GM21576 (cell line): ENCODE measurements at regions not wholly inside any gene's neighbourhood (a gene's known extent, or its start where the extent isn't known, plus 50 kb on each side); places are given as distances from the start of the nearest gene placed in this dataset.

Experiments used
- ATAC-seq: cut with Tn5 transposase; IDR thresholded peaks from one replicate; pipeline ENCODE4 v1.9.1; 2021; ENCODE audit warnings: mild to moderate bottlenecking, moderate library complexity; ENCODE audit not compliant: unreplicated experiment

DNA sequence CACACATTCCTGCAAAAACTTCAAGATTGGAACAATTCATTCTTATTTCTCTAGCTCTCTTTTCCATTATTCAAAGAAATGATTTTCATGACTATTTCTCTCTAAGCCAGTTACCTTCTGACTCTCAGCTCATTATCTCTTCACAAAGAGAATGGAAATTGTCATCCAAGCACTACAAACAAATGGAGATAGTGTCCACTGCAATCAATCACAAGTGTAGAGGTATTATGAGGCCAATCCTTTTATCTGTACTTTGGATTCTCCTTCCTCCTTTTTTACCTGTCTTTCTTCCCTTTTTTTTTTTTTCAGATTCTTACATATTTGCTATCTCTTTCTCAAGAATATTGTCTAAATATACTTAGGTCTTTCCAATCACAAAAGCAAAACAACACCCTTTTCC, 497.7 kb upstream of the MEF2C start:
- ATAC-seq = no peak

DNA sequence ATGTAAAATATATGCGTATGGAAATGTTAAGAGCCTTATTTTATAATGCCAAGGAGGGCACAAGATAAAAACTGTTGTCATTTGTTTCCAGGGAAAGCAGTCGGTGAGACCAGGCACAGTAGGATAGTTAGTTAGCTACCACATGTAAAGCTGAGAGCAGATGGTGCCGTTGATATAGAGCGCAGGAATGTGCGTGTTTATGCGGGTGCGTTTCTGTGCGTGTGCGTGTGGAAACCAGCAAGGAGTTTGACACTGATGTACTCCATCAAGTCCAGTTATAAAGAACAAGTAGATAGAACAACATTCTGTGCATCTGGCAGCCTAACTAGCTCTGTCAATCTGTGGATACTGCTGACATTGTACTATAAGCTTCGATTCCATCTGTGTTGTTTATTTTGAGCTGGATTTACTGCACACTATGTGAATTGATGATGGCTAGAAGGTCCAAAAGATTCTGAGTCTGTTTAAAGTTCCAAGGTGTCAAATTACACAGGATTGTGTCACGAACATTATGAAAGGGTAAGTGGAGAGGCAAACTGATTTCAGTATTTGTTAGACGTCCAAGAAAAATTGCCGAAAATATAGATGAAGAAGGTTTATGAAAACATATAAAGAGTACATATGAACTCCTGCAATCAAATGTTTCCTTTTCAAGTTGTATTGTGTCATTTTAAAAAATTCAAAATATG, 494.9 kb upstream of the MEF2C start:
- no peak for ATAC-seq

DNA sequence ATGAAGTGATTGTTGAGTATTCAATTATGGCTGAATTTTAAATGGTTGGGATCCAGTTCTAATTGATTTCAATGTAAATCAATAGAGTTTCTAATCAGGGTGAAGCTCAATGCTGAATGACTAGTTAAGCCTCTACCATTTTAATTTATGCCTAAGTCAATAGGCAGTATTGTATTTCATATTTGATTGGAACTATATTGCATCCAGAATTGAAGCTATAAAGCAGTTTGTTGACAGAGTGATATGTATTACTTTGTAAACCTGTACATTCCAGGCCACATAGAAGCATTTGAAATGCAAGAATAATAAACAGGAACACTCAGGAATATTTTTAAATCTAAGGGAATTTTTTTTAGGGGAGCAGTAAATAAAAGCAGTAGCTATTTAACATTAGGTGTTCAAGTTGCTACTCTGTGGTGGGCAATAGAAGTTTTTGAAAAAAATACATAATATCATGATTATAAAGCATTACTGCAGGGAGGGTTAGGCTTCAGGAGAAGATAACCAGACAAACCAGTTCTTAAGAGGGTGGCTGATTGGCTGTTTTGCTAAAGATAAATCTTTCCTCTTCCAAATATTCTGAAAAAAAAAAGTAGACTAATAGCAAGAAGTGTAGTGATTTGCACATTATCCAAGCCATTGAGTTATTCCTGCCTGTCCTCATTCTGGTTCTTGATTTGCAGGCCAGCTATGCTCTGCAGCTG, 492.0 kb upstream of the MEF2C start:
- ATAC-seq = no peak

DNA sequence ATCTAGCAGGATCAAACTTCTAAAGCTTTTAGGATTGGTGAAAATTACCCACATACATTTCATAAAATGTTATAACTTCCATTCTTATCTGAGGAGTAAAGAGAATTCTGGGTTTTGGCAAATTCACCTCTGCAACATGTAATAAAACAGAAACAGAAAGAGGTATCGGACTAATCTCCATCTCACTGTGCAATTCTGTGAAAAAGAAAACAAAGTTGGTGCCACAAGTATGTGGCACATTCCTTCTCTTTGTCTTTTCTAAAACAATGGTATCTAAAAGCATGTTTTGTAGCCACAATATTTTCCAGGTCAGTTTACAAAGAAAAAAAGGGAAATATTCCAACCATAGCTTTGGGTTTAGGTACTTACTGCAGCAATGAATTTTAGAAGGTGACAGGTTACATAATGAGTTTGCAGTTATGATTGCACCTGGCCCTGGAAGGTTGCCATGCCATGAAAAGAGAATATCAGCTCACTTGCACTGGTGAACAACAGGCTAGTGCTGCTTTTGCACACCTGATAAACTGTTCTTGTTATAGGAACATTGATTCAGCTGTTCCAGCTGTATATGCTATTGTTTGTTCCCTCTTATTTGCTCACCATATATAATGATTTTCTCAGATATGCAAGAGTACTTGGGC, 491.3 kb upstream of the MEF2C start:
- ATAC-seq = no peak

DNA sequence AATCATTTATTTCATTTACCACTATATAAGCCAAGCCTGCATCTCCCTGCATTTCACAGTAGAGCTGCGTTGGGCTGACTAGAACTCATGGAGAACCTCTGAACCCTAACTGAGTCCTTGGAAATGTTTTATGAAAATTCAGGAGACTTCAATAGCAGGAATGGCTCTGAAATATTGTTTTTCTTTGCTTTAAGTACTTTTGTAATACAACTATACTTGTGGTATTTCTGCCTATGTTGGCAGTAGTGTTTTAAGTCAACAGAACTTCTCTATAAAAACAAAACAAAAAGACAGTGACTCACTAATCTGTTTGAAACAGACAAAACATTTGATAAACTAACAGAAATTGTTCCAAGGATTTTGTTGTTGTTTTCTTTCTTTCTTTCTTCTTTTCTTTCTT, 489.2 kb upstream of the MEF2C start:
- ATAC-seq = no peak

DNA sequence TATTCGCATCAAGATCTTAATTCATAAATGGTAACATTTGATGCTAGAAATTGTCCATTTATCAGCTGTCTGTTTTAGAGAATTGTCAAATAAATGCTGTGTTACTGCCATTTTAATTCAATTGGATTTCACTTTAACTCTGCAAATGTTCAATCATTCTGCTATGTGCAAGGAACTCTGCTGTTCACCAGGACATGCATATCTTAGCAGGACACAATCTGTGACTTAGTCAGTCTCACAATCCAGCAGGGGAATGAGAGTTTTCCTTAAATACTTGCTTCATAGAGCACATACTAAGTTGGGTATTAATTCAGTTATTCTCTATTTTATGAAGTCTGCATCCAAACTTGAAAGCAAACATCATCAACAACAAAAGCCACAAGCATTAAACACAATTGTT, 488.7 kb upstream of the MEF2C start:
- no peak for ATAC-seq

DNA sequence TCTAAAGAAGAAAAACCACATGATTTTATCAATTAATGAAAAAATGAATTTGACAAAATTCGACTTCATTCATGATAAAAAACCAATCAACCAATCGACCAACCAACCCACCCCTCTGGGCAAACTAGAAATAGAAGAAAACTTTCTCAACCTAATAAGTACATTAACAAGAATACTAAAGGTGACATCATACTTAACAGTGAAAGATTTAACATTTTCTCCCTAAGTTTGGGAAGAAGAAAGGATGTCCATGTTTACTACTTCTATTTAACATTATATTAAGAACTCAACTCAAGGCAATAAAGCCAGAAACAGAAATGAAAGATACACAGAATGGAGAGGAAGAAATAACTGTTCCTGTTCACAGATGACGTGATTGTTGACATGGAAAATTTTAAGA, 476.1 kb upstream of the MEF2C start:
- no peak for ATAC-seq

DNA sequence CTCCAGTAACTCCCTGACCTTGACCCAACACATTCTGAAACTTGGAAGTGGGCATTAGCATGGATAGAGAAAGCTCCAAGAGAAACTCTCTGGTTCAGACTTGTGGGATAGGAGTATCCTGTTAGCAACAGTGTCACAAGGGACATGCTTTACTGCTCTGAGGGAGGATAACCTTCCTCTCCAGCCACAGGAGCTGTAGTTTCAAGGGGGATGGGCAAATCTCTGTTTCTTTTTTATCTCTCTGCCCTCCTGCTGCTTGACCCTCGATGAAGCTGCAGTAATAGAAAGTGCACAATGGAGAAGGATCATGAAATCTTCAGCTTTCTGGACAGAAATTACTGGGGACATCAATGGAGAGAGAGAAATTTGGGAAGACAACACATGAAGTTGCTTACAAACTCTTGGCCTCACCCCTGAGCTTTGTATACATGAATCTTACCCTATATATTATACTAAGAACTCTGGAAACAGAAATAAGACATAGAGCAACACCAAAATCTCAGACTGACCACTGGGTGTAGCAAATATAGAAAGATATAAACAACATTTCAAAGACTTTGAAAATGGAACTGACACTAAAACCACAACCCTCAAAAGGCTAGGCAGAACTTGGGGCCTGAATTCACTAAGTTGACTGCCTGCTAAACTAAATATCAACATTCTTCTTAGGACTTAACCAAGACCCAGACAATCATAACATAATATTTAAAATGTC, 471.0 kb upstream of the MEF2C start:
- peak; percentile 61 for ATAC-seq

DNA sequence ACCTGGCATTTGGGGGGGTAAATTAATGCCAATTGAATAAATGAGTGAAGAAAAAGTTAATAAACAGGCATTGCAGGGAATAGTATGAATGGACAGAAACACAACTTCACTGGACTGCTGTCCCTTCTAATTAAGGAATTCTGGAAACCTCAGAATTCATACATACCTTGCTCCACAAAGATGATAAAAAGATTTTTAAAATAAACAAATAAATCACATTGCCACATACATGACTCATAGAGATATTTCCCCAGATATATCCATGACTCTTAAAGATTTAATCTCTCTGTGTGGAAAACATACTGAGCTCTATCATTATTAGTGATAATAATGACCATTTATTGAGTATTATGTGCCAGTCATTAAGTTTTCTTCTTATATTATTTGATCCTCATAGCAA, 469.0 kb upstream of the MEF2C start:
- no peak for ATAC-seq

DNA sequence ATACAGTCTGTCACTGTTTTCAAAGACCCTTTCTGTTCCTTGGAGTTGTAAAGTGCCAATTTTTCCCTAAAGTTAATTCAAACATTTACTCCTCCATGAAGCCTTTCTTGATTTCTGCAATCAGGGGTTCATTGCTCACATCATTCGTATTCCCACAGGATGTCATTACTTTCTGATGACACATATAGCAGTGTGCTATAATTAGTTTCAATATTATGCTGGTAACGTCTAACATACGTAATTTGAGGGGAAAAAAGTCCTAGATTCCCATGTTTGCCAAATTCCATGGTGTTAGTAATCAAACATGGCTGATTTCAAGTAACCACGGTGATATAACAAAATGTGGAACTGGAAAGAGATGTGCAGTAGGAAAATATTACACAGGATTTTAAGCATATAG, 468.2 kb upstream of the MEF2C start:
- no peak for ATAC-seq

DNA sequence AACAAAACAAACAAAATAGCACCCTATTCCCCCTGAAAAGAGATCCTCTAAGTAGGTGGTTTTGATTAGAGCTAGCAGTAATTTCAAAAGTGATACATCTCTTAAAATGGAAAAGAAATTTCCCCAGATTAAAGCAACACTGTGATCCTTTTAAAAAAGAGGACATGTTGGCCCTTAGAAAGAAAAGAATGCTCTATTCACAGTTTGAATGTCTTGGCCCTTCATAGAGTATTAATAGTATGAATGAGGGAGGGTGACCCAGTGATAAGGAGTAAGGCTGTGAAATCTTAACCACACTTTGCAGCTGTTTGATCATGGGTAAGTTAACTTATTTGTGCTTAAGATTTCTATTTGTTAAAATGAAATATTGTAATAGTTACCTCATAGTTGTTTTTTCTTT, 467.7 kb upstream of the MEF2C start:
- ATAC-seq = no peak

DNA sequence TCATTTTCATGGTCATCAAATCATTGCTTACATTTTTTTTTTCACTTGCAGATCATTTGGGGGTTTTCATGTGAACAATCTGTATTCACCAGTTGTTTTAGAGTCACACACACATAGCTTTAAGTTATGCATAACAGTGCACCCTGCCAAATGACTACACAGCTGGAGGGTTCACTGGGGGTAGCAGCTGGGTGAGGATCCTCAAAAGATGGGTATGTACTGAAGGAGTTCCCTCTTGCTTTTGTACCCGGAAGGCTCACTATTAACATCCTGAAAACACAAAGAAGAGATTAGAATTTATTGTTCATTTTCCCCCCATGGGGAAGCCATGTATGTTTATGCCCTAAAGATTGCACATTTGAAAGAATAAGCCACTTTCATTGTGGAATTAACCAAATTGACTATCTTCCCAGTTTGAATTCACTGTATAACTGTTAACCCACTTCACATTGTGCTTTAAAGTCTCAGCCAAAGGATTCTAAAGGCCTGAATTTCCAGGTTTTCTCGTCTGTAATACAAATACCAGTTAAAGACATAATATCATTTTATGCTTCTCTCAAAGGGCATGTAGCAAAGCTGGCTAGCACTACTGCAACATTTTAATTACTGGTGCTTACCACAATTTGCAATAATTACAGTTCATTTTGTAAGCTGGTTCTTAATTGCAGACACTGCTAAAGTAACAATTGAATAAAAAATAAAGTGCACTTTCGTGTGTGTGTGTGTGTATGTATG, 466.4 kb upstream of the MEF2C start:
- ATAC-seq = no peak

DNA sequence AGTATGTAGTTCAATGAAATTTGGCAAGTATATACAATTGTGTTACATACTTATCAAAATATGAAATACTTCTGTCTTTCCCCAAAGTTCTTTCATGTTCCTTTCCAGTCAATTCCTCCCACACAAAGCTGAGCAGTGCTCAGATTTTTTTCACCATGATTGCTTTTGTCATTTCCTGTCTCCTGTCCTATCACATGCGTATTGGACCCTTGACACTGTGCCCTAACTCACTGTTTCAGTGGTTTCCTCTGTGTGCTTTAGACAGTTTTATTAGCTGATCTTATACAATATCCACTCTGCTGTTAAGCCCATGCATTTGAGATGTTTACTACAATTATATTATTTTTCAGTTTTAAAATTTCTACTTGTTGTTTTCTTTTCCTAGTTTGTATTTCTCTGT, 463.6 kb upstream of the MEF2C start:
- ATAC-seq = no peak

DNA sequence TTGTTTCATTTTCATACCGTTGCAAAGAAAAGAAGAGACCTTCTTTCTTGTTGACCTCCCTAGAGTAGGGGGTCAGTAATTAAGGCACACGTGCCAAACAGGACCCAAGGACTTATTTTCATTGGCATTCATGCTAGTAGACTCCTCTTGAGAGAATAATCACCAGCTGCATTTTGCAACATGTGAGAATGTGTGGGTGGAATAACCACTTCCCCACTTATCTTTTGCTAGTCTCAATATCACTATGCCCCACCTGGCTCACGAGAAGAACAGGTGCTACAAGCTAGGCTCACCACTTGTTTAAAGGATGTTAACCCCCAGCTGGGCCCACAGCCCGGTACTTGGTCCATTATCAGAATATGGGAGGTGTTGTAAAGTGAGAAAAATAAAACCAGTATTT, 460.7 kb upstream of the MEF2C start:
- ATAC-seq = peak; percentile 89

DNA sequence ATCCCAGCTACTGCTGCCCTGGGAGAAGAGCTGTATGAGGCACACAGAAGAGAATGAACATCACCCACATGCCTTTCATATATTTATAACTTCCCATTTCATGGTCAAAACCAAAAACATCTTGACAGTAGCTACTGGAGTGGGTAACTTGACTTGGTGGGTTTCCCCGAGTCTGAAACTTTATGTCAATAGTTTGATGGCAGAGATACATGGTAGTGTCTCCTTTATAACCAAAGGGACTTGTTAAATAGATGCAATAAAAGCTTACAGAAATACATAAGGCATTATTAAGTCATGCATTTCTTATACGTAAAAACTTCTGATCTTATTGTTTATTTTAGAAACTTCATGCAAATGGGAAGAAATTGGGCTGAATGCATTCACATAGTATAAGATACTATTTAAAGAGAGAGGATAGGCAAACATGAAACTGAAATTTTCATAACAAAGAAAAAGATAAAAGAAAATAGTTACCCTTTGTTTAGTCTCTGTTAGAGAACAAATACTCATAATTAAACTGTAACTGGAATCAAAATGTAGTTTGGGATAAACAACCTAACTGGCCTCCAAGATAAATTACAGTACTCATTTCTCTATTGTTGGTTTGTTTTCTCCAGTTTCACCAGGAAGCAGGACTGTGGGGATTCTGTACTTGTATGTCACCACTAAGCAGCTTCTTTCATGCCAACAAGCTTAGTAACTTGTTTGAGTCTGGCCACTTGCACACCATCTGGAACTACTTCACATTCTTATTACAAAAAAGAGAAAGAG, 459.3 kb upstream of the MEF2C start:
- ATAC-seq = peak; percentile 34

DNA sequence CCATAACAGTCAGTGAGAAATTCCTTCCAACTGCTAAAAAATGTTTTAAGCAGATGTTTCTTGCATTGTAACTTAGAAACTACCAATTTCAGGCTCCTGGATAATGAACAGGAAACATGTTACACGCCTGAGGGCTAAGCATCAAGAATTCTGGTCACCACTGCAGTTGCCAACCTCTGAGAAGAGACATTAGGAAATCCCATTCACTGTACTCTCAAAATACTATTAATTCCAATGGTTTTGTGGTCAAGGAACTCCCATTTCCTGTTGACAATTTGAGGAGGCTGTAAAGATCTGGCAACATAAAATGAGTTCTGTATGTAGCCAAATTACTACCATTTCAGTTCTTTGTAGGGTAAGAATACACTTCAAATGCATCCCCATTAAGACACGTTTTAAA, 456.0 kb upstream of the MEF2C start:
- no peak for ATAC-seq

DNA sequence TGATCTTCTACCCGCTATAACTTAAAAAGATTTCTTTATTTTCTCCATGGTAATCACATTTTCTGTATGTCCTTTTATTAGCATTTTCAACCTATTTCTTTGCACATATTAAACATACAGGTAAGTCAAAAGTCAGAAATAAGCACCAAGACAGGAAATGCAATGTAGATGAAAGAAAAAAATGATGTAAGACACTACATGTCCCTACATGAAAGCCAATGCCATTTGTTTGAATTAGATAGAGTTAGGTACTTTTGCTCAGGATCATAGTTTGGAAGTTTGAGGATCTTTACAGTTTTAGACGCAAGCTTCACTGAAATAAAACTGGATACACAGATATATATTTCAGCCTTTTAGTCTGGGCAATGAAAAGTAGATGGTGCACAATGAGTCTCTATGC, 453.1 kb upstream of the MEF2C start:
- no peak for ATAC-seq

DNA sequence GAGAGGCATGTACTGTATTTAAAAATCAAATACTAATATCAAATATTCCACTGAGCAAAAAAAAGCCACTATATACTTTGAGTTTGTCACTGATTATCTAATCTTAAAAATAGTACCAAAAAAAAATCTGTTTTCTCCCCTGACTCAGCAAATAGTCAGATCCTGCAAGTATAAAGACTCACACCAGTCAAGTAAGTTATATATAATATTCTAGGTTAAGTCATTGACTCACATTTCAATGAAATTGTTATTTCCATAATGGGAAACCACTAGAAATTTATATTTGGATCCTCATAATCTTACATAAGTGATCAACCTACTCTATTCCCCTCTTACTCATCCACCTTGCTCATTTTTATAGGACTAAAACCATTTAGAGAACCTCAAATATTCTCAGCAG, 447.2 kb upstream of the MEF2C start:
- no peak for ATAC-seq

DNA sequence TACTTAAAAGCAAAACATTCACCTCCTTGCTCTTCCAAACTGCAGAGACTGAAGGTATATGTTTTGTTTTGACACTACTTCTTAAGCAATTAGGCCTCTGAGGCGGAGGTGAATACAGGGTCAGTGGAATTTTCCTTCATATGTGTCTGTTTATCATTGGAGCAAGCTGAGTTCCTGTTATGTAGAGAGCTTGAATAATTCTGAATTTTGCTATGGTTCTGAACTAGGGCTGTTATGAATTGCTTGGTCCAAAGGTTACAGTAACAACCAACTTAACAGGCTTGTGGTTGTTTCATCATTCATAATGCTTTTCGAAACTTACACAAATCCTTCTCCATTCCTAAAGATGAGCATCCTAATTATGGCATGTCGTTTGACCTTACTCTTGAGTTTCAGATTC, 444.6 kb upstream of the MEF2C start:
- ATAC-seq = no peak

DNA sequence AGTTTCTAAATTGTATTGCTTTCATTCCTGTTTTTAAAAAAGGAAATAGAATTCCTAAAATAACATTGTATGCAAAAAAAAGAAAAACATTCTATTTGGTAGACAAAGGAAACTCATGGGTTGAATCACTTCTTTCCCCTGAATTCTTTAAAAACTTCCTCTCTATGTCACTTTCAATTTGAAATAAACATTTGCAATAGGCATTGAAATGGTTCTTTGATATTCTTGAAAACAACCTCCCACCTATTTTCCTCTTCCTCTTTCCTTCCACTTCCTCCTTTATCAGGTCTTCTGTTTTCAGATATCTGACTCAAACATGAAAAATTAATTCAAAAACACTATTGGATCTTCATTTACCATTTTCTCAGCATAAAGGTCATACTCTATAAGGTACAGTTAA, 442.0 kb upstream of the MEF2C start:
- no peak for ATAC-seq
